HG03469 (cell line): ENCODE measurements at regions not wholly inside any gene's neighbourhood (a gene's known extent, or its start where the extent isn't known, plus 50 kb on each side); places are given as distances from the start of the nearest gene placed in this dataset.
"Not testable (repeated sequence)": the region's sequence is repeated elsewhere in the genome, so short reads cannot be mapped to it uniquely, and the experiment has no call there.

Experiments
- ATAC-seq: cut with Tn5 transposase; IDR thresholded peaks from one replicate; pipeline ENCODE4 v1.9.1; 2021; ENCODE audit warnings: mild to moderate bottlenecking, moderate library complexity, moderate number of reproducible peaks; ENCODE audit not compliant: unreplicated experiment

DNA sequence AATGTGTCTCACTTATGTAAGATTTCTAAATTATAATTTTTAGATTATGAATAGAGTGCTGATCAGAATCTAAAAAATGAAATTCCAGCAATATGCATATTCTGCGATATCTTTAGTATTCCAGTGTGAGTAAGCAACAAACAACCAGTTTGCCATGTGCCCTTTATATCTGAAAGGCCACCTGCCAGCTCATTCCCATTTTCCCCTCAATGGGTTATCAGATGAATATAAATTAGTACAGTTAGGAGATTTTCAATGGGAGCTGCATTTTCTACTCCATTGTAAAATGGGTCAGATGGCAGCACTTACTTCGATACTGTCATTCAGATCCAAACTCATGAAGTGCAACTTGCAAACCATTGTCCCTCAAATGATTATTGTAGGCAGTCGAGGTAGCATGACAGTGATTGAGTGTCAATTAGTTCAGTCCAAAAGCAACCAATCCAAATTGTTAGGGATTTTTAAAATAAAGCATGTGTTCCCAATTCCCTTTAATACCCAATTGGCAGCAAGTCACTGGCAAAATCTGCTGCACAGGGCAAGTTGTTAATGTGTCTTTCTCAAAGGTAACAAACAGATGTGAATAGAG is 680.3 kb downstream of the LRRIQ3 start:
- ATAC-seq, result no peak

DNA sequence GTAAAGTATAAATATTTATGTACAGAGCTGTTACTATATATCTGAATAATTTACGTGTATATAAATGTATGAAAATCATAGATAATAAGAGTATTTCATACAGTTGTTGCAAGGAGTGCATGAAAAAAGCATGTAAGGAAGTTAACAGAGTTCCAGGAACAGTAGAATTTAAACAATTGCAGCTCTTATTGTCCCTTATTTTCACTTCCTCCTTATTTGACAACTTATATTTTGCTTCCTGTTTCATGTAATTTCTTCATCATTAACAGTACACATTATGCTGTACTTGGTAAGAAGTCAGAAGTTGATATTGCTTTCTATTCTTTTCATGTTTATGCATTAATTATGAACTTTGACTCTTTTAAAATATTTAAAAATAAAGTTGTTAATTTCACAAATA is 681.5 kb downstream of the LRRIQ3 start:
- ATAC-seq, result no peak

DNA sequence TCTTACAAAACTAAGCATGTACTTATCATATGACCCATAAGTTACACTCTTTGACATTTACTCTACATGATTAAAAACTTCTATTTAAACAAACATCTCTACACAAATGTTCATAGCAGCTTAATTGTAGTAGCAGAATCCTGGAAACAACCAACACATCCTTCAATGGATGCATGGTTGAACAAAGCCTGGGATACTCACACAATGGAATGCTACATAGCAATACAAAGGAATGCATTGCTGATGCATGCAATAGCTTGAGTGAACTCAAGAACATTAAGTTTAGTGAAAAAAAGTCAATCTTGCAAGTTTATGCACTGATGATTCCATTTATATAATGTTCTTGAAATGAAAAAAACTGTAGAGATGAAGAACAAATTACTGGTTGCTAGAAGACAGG is 686.9 kb downstream of the LRRIQ3 start:
- no peak for ATAC-seq

DNA sequence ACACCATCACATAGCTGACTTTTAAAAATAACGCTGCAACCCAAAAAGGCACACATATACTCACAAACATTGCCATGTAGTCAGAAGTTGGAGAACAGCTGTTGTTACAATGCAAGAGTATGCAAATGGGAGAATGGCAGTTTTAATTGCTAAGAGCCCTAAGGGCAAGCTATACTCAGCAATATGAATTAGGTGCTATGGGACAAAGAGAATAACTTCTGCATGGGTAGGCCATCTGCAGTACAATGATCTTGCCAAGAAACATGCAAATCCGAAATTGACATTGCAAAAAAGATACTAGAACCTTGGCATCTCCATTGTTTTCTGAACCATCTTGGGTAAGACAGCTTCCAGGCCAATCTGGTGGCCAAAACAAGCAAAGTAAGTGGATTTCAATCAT is 697.8 kb downstream of the LRRIQ3 start:
- ATAC-seq, result no peak

DNA sequence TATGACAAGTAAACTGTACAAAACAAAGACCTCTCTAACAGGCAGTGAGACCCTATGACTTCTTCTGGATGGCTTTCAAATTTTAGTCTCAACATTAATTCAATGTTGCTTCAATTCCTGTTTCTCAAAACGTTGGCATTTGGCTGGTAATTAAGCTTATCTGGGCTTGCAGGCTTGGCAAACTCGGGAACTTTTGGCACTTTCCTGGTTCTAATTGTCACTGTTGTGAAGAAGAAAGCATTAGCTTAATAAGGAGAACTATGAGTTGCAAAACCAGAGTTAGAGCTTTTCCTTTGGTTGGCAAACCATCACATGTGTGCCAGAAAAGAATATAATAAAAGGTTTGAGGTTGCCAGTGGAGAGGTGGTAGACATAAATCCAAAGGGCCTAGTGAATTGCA is 698.3 kb downstream of the LRRIQ3 start:
- no peak for ATAC-seq

DNA sequence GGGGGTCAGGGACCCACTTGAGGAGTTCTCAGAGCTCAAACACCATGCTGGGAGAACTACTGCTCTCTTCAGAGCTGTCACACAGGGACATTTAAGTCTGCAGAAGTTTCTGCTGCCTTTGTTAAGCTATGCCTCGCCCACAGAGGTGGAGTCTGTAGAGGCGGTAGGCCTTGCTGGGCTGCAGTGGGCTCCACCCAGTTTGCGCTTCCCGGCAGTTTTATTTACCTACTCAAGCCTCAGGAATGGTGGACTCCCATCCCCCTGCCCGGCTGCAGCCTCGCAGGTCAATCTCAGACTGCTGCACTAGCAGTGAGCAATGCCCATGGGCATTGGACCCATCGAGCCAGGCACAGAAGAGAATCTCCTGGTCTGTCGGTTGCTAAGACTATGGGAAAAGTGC is 706.4 kb downstream of the LRRIQ3 start:
- no peak for ATAC-seq

DNA sequence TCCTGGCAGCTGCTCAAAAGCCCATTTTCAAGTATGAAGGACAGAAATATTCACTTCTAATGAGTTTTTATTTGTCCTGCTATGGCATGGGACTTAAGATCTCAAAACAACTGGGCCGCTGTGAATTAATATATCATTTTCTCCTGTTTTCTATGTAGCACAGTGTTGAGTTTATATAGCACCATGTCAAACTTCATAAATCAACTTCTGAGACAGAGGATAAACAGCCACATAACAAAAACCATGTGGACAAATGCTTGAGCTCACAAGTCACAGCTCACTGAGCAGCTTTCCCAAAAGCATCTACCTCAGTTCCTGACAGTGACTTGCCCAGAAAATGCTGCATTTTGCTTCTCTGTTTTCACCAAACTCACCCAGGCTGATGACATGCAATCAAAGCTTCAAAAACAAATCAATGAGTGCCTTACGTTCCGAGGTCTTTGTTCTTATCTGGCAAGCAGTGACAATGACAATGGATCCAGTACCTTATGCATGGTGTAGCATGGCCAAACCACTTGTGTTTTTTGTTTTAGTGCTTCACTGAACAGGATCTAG is 722.6 kb downstream of the LRRIQ3 start:
- ATAC-seq, result no peak

DNA sequence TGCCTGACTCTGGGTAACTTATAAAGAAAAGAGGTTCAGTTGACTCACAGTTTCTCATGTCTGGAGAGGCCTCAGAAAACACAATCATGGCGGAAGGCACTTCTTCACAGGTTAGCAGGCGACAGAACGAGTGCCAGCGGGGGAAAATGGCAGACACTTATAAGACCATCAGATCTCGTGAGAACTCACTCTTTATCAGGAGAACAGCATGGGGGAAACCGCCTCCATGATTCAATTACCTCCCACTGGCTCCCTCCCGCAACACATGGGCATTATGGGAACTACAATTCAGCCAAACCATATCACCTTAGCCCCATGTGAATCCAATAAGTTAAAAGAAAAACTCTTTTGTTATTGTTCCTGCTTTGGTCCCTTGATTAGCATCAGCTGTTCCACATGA is 725.2 kb downstream of the LRRIQ3 start:
- ATAC-seq, result no peak

DNA sequence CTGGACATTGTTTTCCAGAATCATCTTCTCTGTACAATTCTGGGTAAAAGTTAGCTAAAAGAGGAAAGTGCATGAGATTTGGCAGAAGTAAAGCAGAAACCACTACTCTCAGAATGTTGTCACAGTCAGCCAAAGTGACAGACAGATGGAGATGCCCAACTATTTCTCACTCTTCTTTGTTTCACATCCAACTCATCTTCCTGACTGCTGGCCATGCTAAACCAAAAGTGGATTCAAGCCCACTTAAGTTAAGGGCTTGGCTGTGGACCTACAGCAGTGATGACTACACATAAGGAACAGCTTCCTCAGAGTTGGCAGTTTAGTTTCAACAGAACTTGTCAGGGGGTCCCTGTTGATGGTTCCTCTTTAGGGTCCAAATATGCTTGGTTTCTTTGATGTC is 730.2 kb downstream of the LRRIQ3 start:
- no peak for ATAC-seq

DNA sequence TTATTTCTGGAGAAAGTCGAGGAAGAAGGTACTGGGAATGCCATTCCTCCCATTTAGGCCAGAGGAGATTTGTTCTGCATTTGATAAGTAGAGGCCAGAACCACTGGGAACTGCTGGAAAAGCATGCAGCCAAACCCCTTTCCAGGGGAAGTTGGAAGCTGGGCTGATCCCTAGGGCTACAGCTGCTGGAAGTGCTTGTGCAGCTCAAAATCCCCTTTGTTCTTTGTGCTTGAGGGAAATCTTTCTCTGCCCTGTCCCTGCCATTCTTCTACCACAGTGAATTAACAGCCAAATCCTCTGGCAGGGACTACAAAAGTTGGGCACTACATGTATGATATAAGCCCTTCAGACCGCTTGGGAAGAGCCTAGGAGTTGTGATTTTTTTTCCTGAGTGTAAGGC is 734.1 kb downstream of the LRRIQ3 start:
- ATAC-seq, result no peak

DNA sequence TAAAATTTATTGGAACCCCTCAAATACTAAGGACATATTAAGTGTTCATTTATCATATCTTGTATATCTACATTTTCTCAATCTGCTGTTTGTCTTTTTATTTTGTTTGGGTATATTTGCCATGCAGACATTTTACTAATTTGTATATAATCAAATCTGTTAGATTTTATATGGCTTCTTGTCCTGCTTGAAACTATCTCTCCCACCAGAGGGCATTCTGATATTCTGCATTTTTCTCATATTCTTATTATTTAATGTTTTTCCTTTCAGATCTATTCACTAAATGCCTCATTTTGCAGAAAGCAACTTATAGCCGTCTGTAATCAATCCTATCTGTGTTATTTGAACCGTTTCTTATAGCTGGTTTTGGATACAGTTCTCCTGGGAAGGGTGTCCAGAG is 745.5 kb downstream of the LRRIQ3 start:
- no peak for ATAC-seq

DNA sequence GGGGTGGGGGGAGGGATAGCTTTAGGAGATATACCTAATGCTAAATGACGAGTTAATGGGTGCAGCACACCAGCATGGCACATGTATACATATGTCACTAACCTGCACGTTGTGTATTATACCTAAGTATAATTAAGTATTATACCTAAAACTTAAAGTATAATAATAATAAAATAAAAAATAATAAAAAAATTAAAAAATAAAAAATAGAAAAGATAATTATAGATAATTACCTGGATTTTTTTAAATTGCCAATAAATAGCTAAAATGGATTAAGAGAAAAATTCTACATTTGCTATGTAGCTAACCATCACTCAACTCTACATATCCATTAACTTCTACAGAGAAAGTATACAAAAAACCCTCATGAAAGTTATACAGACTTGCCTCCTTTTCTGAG is 747.3 kb downstream of the LRRIQ3 start:
- ATAC-seq, result not testable (repeated sequence)

DNA sequence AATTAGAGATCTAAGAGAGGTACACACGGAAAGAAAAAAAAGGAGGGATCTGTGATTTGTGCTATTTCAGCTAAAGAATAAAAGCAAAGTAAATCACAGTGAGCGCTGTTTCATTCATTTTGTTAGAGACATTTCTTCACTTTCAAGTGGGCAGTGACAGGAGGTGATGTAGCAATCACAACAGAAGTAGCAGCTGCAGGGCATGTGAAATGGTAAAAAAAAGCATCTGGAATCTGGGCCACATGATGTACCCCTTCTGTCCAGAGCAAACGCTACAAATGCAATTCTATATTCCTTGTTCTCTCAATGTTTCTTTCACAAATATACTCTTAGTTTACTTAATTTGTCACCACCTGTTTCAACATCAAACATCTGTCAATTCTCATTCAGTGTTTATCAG is 786.5 kb downstream of the LRRIQ3 start:
- no peak for ATAC-seq

DNA sequence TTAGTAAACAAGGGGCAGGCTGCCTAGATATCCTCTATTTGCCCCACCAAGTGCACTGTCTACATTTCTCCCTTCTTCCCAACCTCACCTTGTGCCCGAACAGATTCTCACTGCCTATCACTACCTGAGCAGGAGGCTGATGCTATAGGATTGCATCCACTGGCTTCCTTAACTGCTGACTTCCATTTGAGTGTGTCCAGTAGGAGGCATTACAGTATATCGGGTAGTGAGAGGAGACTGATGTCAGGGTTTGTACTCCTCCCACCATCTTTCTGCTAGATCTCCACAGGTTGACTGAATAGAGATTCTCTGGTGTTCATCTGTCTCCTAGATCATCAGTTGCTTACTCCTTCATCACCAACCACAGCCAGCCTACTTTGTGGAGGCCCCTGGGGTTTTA is 796.3 kb downstream of the LRRIQ3 start:
- no peak for ATAC-seq

DNA sequence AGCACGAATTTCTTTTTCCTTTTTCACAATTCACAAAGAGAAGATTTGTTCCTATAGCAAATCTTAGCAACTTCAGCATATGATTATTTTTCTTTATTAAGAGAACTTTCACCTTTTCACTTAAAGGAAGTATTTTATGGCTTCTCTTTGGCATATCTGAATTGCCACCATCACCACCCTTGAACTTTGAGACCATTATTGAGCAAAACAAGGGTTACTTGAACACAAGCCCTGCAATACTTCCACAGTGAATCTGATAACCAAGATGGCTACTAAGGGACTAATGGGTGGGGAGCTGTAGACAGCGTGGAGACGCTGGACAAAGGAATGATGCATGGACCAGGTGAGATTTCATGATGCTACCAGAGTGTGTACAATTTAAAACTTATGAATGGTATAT is 815.0 kb downstream of the LRRIQ3 start:
- no peak for ATAC-seq

DNA sequence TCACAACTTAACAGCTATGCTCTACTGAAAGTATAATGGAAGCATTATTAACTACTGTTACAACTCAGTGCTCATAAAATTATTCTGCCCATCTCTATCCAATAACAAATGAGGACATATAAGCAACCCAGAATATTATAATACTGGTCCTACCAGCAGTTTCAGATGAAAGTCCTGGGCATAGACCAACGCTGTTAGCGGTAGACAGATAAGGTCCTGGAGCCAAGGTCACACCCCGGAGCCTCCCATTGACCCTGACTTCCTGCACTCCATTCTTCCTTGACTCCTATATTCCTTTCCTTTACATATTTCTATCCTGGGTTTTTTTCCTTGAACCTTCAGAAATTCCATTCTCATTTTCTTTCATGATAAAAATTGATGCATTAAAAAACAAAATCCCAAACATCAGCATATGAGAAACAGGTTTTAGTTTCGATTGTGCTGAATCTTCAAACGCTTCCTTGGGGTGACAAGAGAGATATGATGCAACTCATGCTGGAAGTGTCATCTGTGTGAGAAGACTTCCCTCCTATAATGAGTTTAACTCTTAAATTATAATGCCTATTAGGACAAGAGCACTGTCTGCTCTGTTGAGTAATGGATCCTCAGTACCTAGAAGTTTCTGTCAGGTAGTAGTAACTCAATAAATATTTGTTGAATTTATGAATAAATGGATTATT is 831.1 kb downstream of the LRRIQ3 start:
- no peak for ATAC-seq

DNA sequence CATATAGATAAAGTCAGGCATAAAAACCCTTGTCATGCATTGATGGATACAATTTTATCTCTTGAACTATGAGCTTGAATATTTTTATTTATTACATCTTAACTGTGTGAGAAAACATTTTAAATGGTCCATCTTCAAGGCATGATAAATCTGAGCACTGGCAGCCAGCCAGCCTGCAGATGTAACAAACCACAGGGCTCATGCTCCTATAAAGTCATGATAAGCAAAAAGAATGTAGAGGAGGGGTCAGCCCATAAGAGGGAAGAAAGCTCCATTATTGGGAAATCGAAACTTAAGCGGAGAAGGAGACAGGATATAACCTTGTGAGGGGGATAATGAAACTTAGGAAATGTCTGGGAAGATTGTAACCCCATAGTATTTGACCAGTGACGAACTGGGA is 839.0 kb downstream of the LRRIQ3 start:
- no peak for ATAC-seq

DNA sequence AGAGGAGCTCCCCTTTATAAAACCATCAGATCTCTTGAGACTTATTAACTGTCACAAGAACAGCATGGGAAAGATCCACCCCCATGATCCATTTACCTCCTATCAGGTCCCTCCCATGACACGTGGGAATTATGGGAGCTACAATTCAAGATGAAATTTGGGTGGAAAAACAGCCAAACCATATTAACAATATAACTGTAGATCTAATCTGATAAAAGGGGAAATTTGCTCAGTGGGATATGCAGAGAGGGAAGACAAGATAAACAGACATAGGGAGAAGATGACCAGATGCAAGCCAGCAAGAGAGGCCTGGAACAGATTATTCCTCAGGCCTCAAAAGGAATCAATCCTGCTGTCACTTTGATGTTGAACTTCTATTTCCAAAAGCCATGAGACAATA is 841.5 kb downstream of the LRRIQ3 start:
- ATAC-seq, result no peak

DNA sequence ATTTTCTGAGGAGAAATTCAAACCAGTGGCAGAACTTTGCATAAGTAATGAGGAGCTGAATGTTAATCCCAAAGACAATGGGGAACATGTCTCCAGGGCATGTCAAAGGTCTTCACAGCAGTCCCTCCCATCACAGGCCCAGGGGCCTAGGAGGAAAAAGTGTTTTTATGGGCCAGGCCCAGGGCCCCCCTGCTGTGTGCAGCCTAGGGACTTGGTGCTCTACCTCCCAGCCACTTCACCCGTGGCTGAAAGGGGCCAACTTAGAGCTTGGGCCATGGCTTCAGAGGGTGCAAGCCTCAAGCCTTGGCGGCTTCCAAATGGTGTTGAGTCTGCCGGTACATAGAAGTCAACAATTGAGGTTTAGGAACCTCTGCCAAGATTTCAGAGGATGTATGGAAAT is 854.0 kb downstream of the LRRIQ3 start:
- no peak for ATAC-seq

DNA sequence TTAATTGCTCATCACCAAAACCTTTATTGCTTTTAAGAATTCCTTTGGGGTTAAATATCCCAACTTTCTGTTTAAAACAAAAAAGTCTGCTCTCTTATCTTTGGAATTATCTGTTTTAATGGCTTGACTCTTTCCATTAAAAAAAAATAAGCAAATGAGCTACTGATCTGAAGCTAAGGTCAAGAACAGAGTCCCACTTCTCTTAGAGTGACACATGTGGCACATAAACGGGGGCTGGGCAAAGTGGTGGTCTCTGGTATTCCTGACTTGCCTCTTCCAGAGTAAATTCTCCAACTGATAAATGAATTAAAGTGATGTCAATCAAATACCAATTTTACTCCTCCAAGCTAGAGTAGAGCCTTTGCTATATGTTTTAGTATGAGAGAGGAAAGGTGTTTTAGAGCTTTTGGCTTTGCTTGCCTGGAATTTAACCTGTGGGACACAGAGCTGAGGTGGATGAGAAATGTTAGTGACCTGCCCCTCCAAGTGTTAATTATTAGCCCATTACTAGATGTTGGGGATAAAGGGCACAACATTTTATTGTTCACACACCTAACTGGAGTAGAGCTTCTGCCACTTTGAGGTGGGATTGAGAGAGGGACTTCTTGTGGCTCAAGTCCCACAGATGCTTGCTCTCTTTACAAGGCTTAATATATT is 864.0 kb downstream of the LRRIQ3 start:
- no peak for ATAC-seq

DNA sequence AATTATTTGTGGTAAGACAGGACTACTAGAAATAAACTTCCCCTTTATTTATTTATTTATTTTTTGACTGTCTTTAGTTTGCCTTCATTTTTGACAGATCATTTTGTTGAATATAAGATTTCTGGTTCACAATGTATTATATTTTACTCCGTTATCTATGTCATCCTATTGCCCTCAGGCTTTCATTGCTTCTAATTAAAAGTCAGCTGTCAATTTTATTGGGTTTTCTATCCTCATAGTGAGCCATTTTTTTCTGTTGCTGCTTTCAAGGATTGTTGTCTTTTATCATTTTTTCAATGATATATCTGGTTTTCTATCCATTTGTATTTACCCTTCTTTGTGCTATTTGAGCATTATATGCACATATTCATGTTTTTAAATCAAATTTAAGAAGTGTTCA is 866.2 kb downstream of the LRRIQ3 start:
- no peak for ATAC-seq

DNA sequence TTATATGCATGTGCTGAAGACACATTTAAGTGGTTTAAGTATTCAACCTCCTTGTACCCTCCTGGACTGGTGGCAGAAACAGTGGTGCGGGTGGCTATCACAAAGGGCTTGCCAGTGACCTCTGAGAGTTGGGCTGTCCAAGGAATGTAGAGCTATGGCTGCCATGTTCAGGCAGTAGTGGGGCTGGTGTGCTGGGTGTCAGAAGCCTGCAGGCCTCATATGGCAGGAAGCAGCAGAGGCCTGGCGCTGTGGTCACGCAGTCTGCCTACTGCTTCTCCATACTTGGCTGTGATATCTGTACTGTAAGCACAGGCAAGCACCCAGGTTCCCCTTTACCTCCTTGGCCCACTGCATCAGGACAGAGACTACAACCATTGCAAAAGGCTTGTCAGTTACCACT is 870.0 kb downstream of the LRRIQ3 start:
- no peak for ATAC-seq
